Activated CD4-positive, alpha-beta T cell treated with anti-CD3 and anti-CD28 coated beads for 4 hours (primary cell): ENCODE measurements at regions not wholly inside any gene's neighbourhood (a gene's known extent, or its start where the extent isn't known, plus 50 kb on each side); places are given as distances from the start of the nearest gene placed in this dataset.
"Not testable (repeated sequence)": the region's sequence is repeated elsewhere in the genome, so short reads cannot be mapped to it uniquely, and the experiment has no call there.

Experiments
- DNase-seq, 2 donors: peaks; one replicate each; pipeline ENCODE4 v3.0.0-alpha.2; 2020

GRCh38 chr21:9572782-9573181 is 948.6 kb upstream of the TPTE start:
- DNase-seq, result not testable (repeated sequence)

DNA sequence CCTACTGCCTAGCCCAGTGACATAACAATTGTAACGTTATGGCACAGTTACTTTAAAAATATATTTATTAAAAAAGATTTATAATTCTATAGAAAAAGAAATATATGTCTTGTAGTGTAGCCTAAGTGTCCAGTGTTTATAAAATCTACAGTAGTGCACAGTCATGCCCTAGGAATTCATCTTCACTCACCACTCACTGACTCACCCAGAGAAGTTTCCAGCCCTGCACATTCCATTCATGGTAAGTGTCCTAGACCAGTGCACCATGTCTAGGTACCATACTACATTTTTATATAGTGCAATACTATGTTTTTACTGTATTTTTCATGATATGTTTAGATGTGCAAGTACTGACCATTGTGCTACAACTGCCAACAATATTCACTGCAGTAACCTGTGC is 947.9 kb upstream of the TPTE start:
- DNase-seq, result not testable (repeated sequence)

- not testable (repeated sequence) for DNase-seq
These were observed 942.1 kb upstream of the TPTE start for GRCh38 chr21:9579275-9579674.

DNA sequence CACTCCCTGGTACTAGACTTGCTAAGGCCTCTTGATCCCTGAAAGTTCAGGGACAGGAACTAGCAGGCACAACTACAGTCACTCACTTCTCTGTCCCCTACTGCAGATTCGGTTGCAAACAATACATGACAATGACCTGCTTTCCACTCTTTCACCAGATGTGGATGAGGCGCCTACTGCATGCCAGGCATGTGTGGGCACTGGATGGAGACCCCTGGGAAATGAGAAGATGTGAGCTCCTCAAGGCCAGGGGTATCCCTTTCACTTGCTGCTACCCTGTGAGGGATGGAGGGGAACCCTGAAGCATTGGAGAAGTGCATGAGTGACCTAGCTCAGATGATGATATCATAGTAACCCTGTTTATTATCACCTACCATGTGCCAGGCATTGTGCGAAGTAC is 933.4 kb upstream of the TPTE start:
- DNase-seq, result not testable (repeated sequence)

GRCh38 chr21:9592591-9592990 is 928.8 kb upstream of the TPTE start:
- DNase-seq, result not testable (repeated sequence)

DNA sequence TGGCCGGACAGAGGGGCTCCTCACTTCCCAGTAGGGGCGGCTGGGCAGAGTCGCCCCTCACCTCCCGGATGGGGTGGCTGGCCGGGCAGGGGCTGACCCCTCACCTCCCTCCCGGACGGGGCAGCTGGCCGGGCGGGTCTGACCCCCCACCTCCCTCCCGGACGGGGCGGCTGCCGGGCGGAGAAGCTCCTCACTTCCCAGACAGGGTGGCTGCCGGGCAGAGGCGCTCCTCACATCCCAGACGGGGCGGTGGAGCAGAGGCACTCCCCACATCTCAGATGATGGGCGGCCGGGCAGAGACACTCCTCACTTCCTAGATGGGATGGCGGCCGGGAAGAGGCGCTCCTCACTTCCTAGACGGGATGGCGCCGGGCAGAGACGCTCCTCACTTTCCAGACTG is 927.7 kb upstream of the TPTE start:
- not testable (repeated sequence) for DNase-seq

DNA sequence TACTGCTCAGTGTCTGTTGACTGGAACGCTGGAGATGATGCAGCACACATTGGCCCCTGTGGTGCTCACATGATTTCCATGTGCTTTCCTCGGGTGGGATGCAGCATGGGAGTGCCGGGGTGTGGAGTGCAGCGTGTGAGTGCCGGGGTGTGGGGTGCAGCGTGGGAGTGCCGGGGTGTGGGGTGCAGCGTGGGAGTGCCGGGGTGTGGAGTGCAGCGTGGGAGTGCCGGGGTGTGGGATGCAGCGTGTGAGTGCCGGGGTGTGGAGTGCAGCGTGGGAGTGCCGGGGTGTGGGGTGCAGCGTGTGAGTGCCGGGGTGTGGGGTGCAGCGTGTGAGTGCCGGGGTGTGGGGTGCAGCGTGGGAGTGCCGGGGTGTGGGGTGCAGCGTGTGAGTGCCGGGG is 907.4 kb upstream of the TPTE start:
- not testable (repeated sequence) for DNase-seq

GRCh38 chr21:9621121-9621793 is 900.1 kb upstream of the TPTE start:
- DNase-seq, result not testable (repeated sequence)

- not testable (repeated sequence) for DNase-seq
These were observed 893.3 kb upstream of the TPTE start for GRCh38 chr21:9628051-9628450.

GRCh38 chr21:9647409-9647808 is 874.0 kb upstream of the TPTE start:
- not testable (repeated sequence) for DNase-seq

- DNase-seq, result not testable (repeated sequence)
These were observed 873.1 kb upstream of the TPTE start for GRCh38 chr21:9648331-9648730.

DNA sequence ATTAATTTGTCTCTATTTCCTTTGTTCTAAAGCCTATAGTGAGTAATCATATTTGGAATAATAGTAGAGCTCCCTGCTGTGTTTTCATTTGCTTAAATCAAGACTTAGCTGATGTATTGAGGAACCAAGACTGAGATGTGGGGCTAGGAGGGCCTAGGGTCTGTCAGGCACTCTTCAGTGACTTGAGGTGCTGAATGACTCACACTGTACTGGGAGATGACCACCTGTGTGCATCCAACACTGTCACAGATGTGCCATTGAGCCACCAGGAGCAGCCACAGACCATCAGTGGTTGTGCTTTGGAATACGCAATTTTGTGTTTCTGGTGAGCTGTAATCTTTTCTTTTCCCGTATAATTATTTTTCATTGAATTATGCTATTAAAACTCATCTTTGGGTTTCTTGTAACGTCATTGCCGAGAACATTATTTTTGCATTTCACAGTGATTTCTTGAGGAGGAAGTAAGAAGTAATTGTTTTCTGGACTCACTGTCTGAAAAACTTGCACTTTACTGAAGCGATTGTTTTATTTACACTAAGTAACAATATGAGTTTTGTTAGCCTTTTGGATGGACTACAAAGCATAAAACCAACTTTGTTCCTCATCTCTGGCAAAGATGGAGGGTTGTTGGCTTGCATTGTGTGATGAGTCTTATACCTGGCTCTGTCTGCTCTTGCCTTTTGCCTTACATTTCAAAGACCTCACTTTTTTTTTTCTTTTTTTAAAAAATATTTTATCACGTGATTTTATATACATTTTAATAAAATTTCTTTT is 872.2 kb upstream of the TPTE start:
- DNase-seq, result not testable (repeated sequence)

- not testable (repeated sequence) for DNase-seq
These were observed 868.6 kb upstream of the TPTE start for GRCh38 chr21:9652819-9653218.

DNA sequence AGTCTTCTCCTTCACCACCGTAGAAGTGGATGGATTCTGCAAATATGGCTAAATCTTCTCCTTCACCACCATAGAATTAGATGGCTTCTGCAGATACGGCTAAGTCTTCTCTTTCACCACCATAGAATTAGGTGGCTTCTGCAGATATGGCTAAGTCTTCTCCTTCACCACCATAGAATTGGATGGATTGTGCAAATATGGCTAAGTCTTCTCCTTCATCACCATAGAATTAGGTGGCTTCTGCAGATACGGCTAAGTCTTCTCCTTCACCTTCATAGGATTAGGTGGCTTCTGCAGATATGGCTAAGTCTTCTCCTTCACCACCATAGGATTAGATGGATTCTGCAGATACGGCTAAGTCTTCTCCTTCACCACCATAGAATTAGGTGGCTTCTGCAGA is 866.2 kb upstream of the TPTE start:
- DNase-seq, result not testable (repeated sequence)

DNA sequence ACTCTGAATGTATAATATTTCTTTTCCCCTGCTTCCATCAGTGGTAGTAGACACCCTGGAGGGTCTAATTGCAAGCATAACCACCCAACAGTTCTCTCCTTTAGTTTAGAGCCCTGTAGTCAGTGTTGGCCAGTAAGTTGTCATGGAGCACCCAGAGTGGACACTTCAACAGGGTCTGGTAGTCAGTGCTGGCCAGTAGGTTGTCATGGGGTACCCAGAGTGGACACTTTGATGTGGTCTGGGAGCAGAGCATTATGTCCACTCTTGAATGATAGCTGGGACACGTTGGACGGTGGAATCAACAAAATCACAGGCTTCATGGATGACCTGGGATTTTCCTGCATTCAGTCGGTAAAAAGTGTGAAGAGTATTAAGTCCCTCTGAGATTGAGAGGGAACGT is 864.9 kb upstream of the TPTE start:
- not testable (repeated sequence) for DNase-seq

- DNase-seq, result not testable (repeated sequence)
These were observed 863.6 kb upstream of the TPTE start for GRCh38 chr21:9657779-9658178.

GRCh38 chr21:9659877-9660276 is 861.5 kb upstream of the TPTE start:
- not testable (repeated sequence) for DNase-seq

GRCh38 chr21:9663914-9664729 is 857.3 kb upstream of the TPTE start:
- DNase-seq, result not testable (repeated sequence)

- not testable (repeated sequence) for DNase-seq
These were observed 845.6 kb upstream of the TPTE start for GRCh38 chr21:9675811-9676210.

GRCh38 chr21:9679029-9679428 is 842.4 kb upstream of the TPTE start:
- DNase-seq, result not testable (repeated sequence)

DNA sequence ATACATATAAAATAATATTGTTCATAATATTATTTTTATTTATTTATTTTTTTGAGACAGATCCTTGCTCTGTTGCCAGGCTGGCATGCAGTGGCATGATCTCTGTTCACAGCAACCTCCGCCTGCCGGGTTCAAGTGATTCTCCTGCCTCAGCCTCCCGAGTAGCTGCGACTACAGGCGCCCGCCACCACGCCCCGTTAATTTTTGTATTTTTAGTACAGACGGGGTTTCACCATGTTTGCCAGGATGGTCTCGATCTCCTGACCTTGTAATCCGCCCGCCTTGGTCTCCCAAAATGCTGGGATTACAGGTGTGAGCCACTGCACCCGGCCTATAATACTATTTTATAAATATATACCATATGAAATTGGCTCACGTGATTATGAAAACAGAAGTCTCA is 832.4 kb upstream of the TPTE start:
- DNase-seq, result not testable (repeated sequence)

- not testable (repeated sequence) for DNase-seq
These were observed 830.4 kb upstream of the TPTE start for GRCh38 chr21:9690981-9691380.

GRCh38 chr21:9695759-9696158 is 825.6 kb upstream of the TPTE start:
- not testable (repeated sequence) for DNase-seq
